A204.1 (cell line): ENCODE measurements at regions not wholly inside any gene's neighbourhood (a gene's known extent, or its start where the extent isn't known, plus 50 kb on each side); places are given as distances from the start of the nearest gene placed in this dataset.

Experiments used
- FAIRE-seq: peaks from 2 replicates; lab custom pipeline; 2012; peaks lifted over from hg19 to GRCh38; lab: Jason Lieb, UNC

GRCh38 chr4:131063878-131064277 lies 1967.9 kb downstream of the C4orf33 start:
- no peak for FAIRE-seq

- FAIRE-seq: peak; percentile 88
These were observed 1985.1 kb downstream of the C4orf33 start for GRCh38 chr4:131081069-131081468.

- no peak for FAIRE-seq
These were observed 1989.0 kb downstream of the C4orf33 start for GRCh38 chr4:131084997-131085396.

GRCh38 chr4:131091896-131092295 lies 1995.9 kb downstream of the C4orf33 start:
- FAIRE-seq: peak; percentile 98

- FAIRE-seq: no peak
These were observed 1997.4 kb downstream of the C4orf33 start for GRCh38 chr4:131093303-131093702.

GRCh38 chr4:131098976-131099375 lies 2003.0 kb downstream of the C4orf33 start:
- FAIRE-seq: no peak

- no peak for FAIRE-seq
These were observed 2017.3 kb downstream of the C4orf33 start for GRCh38 chr4:131113273-131113672.

GRCh38 chr4:131113704-131114103 lies 2017.8 kb downstream of the C4orf33 start:
- FAIRE-seq: no peak

GRCh38 chr4:131119661-131120060 lies 2023.7 kb downstream of the C4orf33 start:
- no peak for FAIRE-seq

GRCh38 chr4:131137196-131137595 lies 2011.9 kb upstream of the PCDH10 start:
- no peak for FAIRE-seq

GRCh38 chr4:131159261-131159660 lies 1989.8 kb upstream of the PCDH10 start:
- no peak for FAIRE-seq

GRCh38 chr4:131192318-131192717 lies 1956.8 kb upstream of the PCDH10 start:
- no peak for FAIRE-seq

GRCh38 chr4:131207589-131207988 lies 1941.5 kb upstream of the PCDH10 start:
- FAIRE-seq: no peak

GRCh38 chr4:131248314-131248713 lies 1900.8 kb upstream of the PCDH10 start:
- no peak for FAIRE-seq

- no peak for FAIRE-seq
These were observed 1897.8 kb upstream of the PCDH10 start for GRCh38 chr4:131251321-131251720.

- no peak for FAIRE-seq
These were observed 1891.9 kb upstream of the PCDH10 start for GRCh38 chr4:131257241-131257640.

- no peak for FAIRE-seq
These were observed 1890.7 kb upstream of the PCDH10 start for GRCh38 chr4:131258361-131258760.

GRCh38 chr4:131288441-131288840 lies 1860.7 kb upstream of the PCDH10 start:
- no peak for FAIRE-seq

- no peak for FAIRE-seq
These were observed 1852.9 kb upstream of the PCDH10 start for GRCh38 chr4:131296192-131296591.

GRCh38 chr4:131302108-131302507 lies 1847.0 kb upstream of the PCDH10 start:
- FAIRE-seq: no peak

- no peak for FAIRE-seq
These were observed 1844.4 kb upstream of the PCDH10 start for GRCh38 chr4:131304686-131305085.

GRCh38 chr4:131309628-131310027 lies 1839.5 kb upstream of the PCDH10 start:
- no peak for FAIRE-seq

GRCh38 chr4:131316086-131316485 lies 1833.0 kb upstream of the PCDH10 start:
- FAIRE-seq: no peak

GRCh38 chr4:131337936-131338335 lies 1811.2 kb upstream of the PCDH10 start:
- no peak for FAIRE-seq

GRCh38 chr4:131339137-131339536 lies 1810.0 kb upstream of the PCDH10 start:
- no peak for FAIRE-seq
